NB4 (cell line): ENCODE measurements at regions not wholly inside any gene's neighbourhood (a gene's known extent, or its start where the extent isn't known, plus 50 kb on each side); places are given as distances from the start of the nearest gene placed in this dataset.

Experiments
- DNase-seq: peaks from one replicate; pipeline ENCODE4 v3.0.0; 2010; ENCODE audit warnings: low read depth
- H3K4me3 ChIP-seq: one replicate; pipeline ENCODE4 v1.5.1; 2011; ENCODE audit warnings: mild to moderate bottlenecking, low read depth, low read length, moderate library complexity
- CTCF ChIP-seq: IDR thresholded peaks from one replicate; pipeline ENCODE4 v1.5.1; 2012; ENCODE audit warnings: low read depth, low read length
- MYC ChIP-seq: IDR thresholded peaks from 2 replicates; pipeline ENCODE4 v1.6.1; 2011; ENCODE audit warnings: low read depth, low read length
- POLR2A ChIP-seq: IDR thresholded peaks from 2 replicates; pipeline ENCODE4 v1.6.1; 2011; ENCODE audit warnings: mild to moderate bottlenecking; ENCODE audit not compliant: insufficient read length; ENCODE audit errors: extremely low read depth
- TF ChIP-seq, protein P1 (sequence below): IDR thresholded peaks from 2 replicates; pipeline ENCODE4 v1.6.1; 2011; ENCODE audit warnings: low read depth, low read length

- DNase-seq: no peak
- no peak overlapping the region for H3K4me3 ChIP-seq
- TF ChIP-seq POLR2A: no peak
- no peak for TF ChIP-seq MYC
- no peak for TF ChIP-seq CTCF
- TF ChIP-seq, protein P1, sequence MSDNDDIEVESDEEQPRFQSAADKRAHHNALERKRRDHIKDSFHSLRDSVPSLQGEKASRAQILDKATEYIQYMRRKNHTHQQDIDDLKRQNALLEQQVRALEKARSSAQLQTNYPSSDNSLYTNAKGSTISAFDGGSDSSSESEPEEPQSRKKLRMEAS: no peak
Observed at GRCh38 chr12:45671254-45671653, 58.3 kb upstream of the ARID2 start.

- no peak for DNase-seq
Observed at GRCh38 chr12:45674181-45674977, 55.1 kb upstream of the ARID2 start.

DNA sequence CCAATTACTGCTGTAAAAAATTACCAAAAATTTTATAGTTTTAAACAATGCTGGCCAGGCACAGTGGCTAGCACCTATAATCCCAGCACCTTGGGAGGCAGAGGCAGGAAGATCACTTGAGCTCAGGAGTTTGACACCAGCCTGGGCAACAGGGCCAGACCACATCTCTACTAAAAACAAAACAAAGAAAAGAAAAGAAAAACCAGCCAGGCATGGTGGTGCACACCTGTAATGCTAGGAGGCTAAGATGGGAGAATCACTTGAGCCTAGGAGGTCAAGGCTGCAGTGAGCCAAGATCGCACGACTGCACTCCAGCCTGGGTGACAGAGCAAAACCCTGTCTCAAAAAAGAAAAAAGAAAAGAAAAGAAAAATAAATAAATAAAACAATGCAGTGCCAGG, 54.0 kb upstream of the ARID2 start:
- no peak overlapping the region for H3K4me3 ChIP-seq
- TF ChIP-seq CTCF (no peak), POLR2A (no peak), MYC (no peak)
- TF ChIP-seq, protein P1: no peak
- DNase-seq: no peak

More at GRCh38 chr12:45674181-45674977, 55.1 kb upstream of the ARID2 start:
- H3K4me3 ChIP-seq: no peak overlapping the region
- TF ChIP-seq POLR2A: no peak
- no peak for TF ChIP-seq CTCF
- no peak for TF ChIP-seq MYC
- TF ChIP-seq, protein P1: no peak
